ENCODE measurements at regions not wholly inside any gene's neighbourhood (a gene's known extent, or its start where the extent isn't known, plus 50 kb on each side); places are given as distances from the start of the nearest gene placed in this dataset.

DNA sequence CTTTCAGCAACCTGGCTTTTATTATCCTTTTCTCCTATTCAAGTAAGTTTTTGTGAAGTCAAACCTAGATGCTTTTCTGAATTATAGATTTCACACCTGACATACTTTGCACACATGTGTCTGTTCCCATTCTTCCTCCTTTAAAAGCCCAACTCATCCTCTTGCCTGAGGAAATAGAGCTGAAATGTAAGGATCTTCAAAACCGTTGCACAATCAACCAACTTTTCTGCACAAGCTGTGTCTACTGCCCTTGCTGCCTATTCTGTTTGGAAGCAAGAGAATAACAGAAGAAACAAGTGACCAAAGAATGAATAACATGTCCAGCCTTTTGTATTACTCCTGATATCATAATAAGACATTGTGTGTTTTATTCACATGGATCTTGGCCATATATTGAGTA, 95.1 kb upstream of the ITGA1 start:
- H3K27ac Mint-ChIP-seq: no peak overlapping the region
- DNase-seq (no peak), ATAC-seq (ENCODE audit: low read depth in 2 of 2) (no peak)
- H3K4me3 Mint-ChIP-seq: no peak overlapping the region
- H3K9me3 Mint-ChIP-seq: no peaks in the 10 kb centered on the region
- no peaks in the 10 kb centered on the region for H3K36me3 Mint-ChIP-seq
- H3K27me3 Mint-ChIP-seq: peaks cover 4 to 12% (median 6%) of the 10 kb centered on the region in 3 donors
- no peaks in the 10 kb centered on the region for H3K4me1 Mint-ChIP-seq

DNA sequence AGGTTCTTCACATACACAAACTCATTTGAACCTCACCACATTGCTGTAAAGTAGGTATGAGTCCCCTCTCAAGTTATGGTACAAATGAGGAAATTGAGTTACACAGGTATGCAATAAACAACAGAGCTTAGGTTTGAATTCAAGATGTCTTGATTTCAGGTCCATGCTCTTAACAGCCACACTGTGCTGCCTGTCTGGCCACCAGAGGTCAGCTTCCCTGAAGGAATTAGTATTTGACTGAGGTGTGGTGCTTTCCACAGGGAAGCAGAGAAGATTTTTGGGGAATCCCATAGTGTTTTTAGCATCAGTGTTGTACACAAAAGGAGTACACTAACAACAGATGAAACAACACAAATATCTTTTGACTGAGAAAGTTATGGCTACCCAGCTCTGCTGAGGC, 94.4 kb upstream of the ITGA1 start:
- H3K4me1 Mint-ChIP-seq: no peaks in the 10 kb centered on the region
- H3K27me3 Mint-ChIP-seq: peaks cover 4 to 12% (median 6%) of the 10 kb centered on the region in 3 donors
- H3K9me3 Mint-ChIP-seq: no peaks in the 10 kb centered on the region
- no peak overlapping the region for H3K4me3 Mint-ChIP-seq
- H3K36me3 Mint-ChIP-seq: no peaks in the 10 kb centered on the region
- no peak overlapping the region for H3K27ac Mint-ChIP-seq
- no peak for ATAC-seq (ENCODE audit: low read depth in 2 of 2)
- DNase-seq: no peak

DNA sequence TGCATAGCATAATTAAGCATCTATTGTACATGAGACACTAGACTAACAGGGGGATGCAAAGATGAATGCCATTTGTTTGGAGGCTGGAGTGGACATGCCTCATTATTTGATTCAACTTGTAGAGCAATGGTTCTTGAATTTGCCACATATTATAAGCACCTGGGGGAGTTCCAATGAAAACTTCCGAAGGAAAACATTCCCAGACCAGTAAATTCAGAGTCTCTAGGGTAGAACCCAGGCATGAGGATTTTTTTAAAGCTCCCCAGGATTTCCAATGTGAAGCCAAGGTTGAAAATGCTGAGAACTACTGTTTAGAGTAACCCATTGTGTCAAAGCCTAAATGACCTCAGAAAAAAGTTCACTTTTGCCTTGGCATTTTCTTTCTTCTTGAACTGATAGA, 93.9 kb upstream of the ITGA1 start:
- Mint-ChIP-seq H3K27me3 (peaks cover 4 to 12% (median 6%) of the 10 kb centered on the region in 3 donors), H3K9me3 (no peaks in the 10 kb centered on the region), H3K36me3 (no peaks in the 10 kb centered on the region), H3K4me1 (no peaks in the 10 kb centered on the region), H3K27ac (no peak overlapping the region), H3K4me3 (no peak overlapping the region)
- DNase-seq (no peak), ATAC-seq (ENCODE audit: low read depth in 2 of 2) (no peak)

- Mint-ChIP-seq H3K36me3 (no peaks in the 10 kb centered on the region), H3K4me3 (no peak overlapping the region), H3K9me3 (no peaks in the 10 kb centered on the region), H3K27ac (no peak overlapping the region), H3K4me1 (no peaks in the 10 kb centered on the region), H3K27me3 (peaks cover 4 to 12% (median 6%) of the 10 kb centered on the region in 3 donors)
- ATAC-seq (ENCODE audit: low read depth in 2 of 2) (no peak), DNase-seq (no peak)
Observed at GRCh38 chr5:52694648-52695047, 93.1 kb upstream of the ITGA1 start.

- H3K4me1 Mint-ChIP-seq: no peaks in the 10 kb centered on the region
- H3K27me3 Mint-ChIP-seq: no peaks in the 10 kb centered on the region
- no peak for DNase-seq
- H3K4me3 Mint-ChIP-seq: no peak overlapping the region
- H3K27ac Mint-ChIP-seq: no peak overlapping the region
- no peaks in the 10 kb centered on the region for H3K36me3 Mint-ChIP-seq
- no peaks in the 10 kb centered on the region for H3K9me3 Mint-ChIP-seq
- ATAC-seq (ENCODE audit: low read depth in 2 of 2): no peak
Observed at GRCh38 chr5:52702877-52703276, 84.8 kb upstream of the ITGA1 start.

- no peaks in the 10 kb centered on the region for H3K9me3 Mint-ChIP-seq
- H3K4me3 Mint-ChIP-seq: no peak overlapping the region
- H3K36me3 Mint-ChIP-seq: no peaks in the 10 kb centered on the region
- ATAC-seq (ENCODE audit: low read depth in 2 of 2) (no peak), DNase-seq (no peak)
- H3K27ac Mint-ChIP-seq: no peak overlapping the region
- H3K4me1 Mint-ChIP-seq: no peaks in the 10 kb centered on the region
- H3K27me3 Mint-ChIP-seq: no peaks in the 10 kb centered on the region
Observed at GRCh38 chr5:52703321-52703720, 84.4 kb upstream of the ITGA1 start.

- Mint-ChIP-seq H3K9me3 (no peaks in the 10 kb centered on the region), H3K36me3 (no peaks in the 10 kb centered on the region), H3K4me1 (no peaks in the 10 kb centered on the region), H3K27ac (no peak overlapping the region), H3K4me3 (no peak overlapping the region), H3K27me3 (peaks cover 0 to 4% (median 0%) of the 10 kb centered on the region in 3 donors)
- ATAC-seq (ENCODE audit: low read depth in 2 of 2) (no peak), DNase-seq (no peak)
Observed at GRCh38 chr5:52705720-52706119, 82.0 kb upstream of the ITGA1 start.

- Mint-ChIP-seq H3K27ac (no peak overlapping the region), H3K9me3 (no peaks in the 10 kb centered on the region), H3K27me3 (peaks cover 0 to 4% (median 0%) of the 10 kb centered on the region in 3 donors), H3K36me3 (no peaks in the 10 kb centered on the region), H3K4me1 (no peaks in the 10 kb centered on the region), H3K4me3 (no peak overlapping the region)
- no peak for ATAC-seq (ENCODE audit: low read depth in 2 of 2)
- DNase-seq: no peak
Observed at GRCh38 chr5:52706775-52707174, 80.9 kb upstream of the ITGA1 start.

DNA sequence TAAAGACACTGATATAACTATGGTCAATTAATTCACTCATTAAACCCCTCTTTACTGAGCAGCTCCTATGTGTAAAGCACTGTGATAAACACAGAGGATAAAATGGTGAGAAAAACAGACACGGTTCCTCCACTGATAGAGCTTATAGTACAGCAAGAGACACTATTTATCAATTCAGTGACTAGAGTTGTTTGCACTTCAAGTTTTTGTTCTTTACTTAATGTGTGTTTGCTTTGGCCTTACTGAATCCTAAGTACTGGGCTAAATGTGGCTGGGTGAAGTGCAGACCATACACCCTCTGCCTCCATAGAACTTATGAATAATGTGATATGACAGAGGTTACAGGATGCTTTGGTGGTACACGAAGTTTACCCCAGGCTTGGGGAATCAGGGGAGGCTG, 80.1 kb upstream of the ITGA1 start:
- DNase-seq (no peak), ATAC-seq (ENCODE audit: low read depth in 2 of 2) (no peak)
- no peaks in the 10 kb centered on the region for H3K9me3 Mint-ChIP-seq
- H3K27me3 Mint-ChIP-seq: peaks cover 0 to 4% (median 0%) of the 10 kb centered on the region in 3 donors
- no peak overlapping the region for H3K27ac Mint-ChIP-seq
- no peaks in the 10 kb centered on the region for H3K4me1 Mint-ChIP-seq
- H3K4me3 Mint-ChIP-seq: no peak overlapping the region
- H3K36me3 Mint-ChIP-seq: no peaks in the 10 kb centered on the region

GRCh38 chr5:52708463-52708862, 79.3 kb upstream of the ITGA1 start:
- Mint-ChIP-seq H3K4me1 (no peaks in the 10 kb centered on the region), H3K9me3 (no peaks in the 10 kb centered on the region), H3K36me3 (no peaks in the 10 kb centered on the region), H3K27ac (no peak overlapping the region), H3K27me3 (peaks cover 0 to 4% (median 0%) of the 10 kb centered on the region in 3 donors), H3K4me3 (no peak overlapping the region)
- DNase-seq: no peak
- no peak for ATAC-seq (ENCODE audit: low read depth in 2 of 2)

DNA sequence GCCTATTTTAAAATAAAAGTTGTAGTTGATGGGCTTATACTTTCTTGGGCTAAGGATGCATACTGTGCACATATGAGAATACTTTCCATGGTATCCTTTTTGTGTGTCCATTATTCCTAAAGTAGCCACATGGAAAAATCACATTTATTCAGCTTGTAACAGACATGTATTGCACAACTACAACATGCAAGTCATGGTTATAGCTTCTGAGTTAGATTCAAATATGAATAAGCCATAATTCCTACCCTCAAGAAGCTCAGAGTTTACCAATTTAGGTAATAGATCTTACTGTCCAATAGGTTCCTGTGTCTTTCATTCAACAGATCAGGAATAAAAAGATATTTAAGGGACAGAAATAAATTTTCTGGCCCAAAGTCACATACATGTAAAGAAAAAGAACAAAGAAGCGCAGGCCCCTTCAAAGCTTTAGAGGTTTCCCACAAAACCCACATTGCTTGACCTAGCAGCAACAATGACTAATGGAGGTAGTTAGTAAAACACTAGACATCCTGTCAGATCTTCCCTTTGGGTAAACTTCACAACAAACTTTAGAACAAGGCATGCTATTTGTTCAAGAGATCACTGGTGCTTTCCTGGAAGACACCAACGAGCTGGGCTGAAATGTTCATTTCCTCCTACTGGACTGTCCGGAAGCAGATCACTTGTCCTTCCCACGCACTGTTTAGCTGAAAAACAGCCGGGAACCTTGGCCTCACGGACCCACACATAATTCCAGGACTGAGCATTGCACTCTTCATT, 78.4 kb upstream of the ITGA1 start:
- no peaks in the 10 kb centered on the region for H3K9me3 Mint-ChIP-seq
- no peak for DNase-seq
- ATAC-seq (ENCODE audit: low read depth in 2 of 2): no peak
- H3K27ac Mint-ChIP-seq: no peak overlapping the region
- H3K36me3 Mint-ChIP-seq: no peaks in the 10 kb centered on the region
- peaks cover 0 to 4% (median 0%) of the 10 kb centered on the region in 3 donors for H3K27me3 Mint-ChIP-seq
- no peak overlapping the region for H3K4me3 Mint-ChIP-seq
- H3K4me1 Mint-ChIP-seq: no peaks in the 10 kb centered on the region

GRCh38 chr5:52710310-52710971, 77.3 kb upstream of the ITGA1 start:
- Mint-ChIP-seq H3K27ac (no peak overlapping the region), H3K4me1 (no peaks in the 10 kb centered on the region), H3K27me3 (peaks cover 0 to 4% (median 0%) of the 10 kb centered on the region in 3 donors), H3K9me3 (no peaks in the 10 kb centered on the region), H3K4me3 (no peak overlapping the region), H3K36me3 (no peaks in the 10 kb centered on the region)
- ATAC-seq (ENCODE audit: low read depth in 2 of 2) (no peak), DNase-seq (no peak)

DNA sequence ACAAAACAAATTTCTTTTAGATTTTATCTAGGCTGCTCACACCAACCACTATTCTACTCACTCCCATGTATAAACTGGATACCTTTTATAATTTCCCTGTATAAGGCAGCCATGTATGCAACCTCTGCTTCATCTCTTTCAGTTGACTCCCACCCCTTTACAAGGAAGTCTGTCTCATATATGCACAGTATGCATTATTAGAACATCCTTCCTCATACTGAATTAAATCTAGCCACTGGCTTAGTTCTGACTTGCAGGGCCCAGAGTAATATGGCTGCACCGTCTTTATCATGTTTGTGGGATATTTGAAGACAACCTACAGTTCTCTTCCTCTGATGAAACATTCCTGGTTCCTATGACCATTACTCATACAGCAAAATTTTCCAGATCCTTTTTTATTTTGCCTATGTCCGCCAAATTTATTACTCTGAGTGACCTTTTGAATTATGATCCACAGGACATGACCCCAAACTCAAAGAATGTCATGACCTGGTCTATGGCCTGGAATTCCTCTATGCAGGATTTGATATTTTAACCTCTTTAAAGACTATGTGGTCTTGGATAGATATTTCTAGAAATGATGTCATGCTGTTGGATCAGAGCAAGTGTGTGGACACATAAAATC, 76.6 kb upstream of the ITGA1 start:
- H3K9me3 Mint-ChIP-seq: no peaks in the 10 kb centered on the region
- no peak overlapping the region for H3K27ac Mint-ChIP-seq
- H3K4me3 Mint-ChIP-seq: no peak overlapping the region
- H3K36me3 Mint-ChIP-seq: no peaks in the 10 kb centered on the region
- peaks cover 0 to 4% (median 0%) of the 10 kb centered on the region in 3 donors for H3K27me3 Mint-ChIP-seq
- no peaks in the 10 kb centered on the region for H3K4me1 Mint-ChIP-seq
- no peak for ATAC-seq (ENCODE audit: low read depth in 2 of 2)
- DNase-seq: no peak

- DNase-seq (no peak), ATAC-seq (ENCODE audit: low read depth in 2 of 2) (no peak)
- Mint-ChIP-seq H3K27ac (no peak overlapping the region), H3K9me3 (peaks cover 0 to 8% (median 7%) of the 10 kb centered on the region in 7 donors), H3K4me1 (no peaks in the 10 kb centered on the region), H3K27me3 (peaks cover 0 to 4% (median 4%) of the 10 kb centered on the region in 3 donors), H3K36me3 (no peaks in the 10 kb centered on the region), H3K4me3 (no peak overlapping the region)
Observed at GRCh38 chr5:52712354-52712753, 75.4 kb upstream of the ITGA1 start.

All from naive B cell (primary cell).